VCaP (cell line): ENCODE measurements at regions not wholly inside any gene's neighbourhood (a gene's known extent, or its start where the extent isn't known, plus 50 kb on each side); places are given as distances from the start of the nearest gene placed in this dataset.
"Not testable (repeated sequence)": the region's sequence is repeated elsewhere in the genome, so short reads cannot be mapped to it uniquely, and the experiment has no call there.

Source experiments
- H3K27ac ChIP-seq: fragments of 450-650 bp; 2 replicates; pipeline ENCODE4 v1.5.1; 2017
- CTCF ChIP-seq: fragments of 450-650 bp; conservative IDR thresholded peaks from 2 replicates; pipeline ENCODE4 v1.5.1; 2017; ENCODE audit warnings: mild to moderate bottlenecking, moderate library complexity

DNA sequence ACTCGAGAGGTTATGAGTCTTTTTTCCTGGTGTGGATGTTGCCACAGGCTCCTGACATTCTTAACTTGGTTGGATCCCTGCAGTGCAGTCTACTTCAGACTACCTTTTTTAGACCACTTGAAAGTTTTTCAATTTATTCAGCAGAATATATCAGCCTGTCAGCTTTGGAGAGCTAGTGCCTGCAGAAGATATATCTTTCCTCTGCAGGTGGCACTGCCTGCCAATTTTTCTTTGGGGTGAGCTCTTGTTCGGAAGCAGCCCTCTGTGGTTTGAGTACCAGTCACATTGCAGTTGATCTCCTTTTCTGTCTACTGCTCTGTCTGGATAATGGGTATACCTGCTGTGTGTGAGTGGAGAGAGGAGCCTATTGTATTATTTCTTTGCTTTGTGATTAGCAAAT is 730.4 kb downstream of the PRIM2 start:
- peak; percentile 53 for TF ChIP-seq CTCF

DNA sequence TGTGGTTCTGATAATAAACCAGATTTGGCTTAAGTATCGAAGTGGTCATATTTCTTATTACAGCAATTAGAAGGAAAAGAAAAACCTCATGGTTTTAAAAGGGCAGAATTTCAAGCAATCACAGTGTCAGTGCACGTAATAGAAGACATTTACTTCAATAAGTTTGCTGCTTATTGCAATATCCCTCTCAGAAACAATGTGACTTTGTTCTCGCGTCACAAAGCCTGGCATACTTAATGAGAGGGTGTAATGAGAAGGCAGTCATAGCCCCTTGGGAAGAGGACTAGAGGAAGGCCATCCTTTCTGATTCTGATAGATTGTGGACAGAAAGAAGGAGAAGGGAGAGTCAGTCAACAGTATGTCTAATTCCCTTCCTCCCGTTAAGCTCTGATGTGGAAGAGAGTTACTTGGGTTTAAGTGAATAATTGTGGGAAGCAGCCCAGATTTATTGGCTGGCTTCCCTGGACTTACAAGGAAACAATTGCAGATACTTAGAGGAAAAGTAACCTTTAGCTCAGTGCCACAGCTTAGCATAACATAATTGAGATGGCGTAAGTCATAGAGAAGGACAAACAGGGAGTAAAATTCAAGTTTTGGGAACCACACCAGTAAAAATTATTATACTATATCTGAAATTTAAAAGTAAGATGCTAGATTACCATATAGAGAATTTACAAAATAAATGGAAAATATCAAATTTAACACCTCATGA is 738.2 kb downstream of the PRIM2 start:
- H3K27ac ChIP-seq: not testable (repeated sequence)

More for the DNA sequence above, 730.4 kb downstream of the PRIM2 start:
- H3K27ac ChIP-seq: not testable (repeated sequence)

- not testable (repeated sequence) for H3K27ac ChIP-seq
Observed at GRCh38 chr6:58059701-58060100, 742.3 kb downstream of the PRIM2 start.

DNA sequence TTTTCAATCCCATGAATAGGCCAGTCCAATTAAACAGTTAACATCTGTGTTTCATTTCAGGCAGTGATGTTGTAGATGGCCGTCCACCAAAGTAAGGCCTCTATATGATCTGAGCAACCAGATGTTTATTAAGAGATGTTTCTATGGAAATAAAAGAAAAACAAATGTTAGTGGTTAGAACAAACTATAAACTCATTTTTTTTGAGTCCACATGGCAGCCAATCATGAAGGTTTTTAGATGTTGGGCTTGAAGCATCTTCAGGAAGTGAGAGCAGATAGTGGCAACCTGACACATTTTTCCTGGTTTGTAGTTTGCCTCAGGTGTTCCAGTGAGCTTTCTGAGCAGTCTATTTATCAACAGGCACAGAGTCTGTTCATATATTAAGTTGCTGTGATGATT is 746.1 kb downstream of the PRIM2 start:
- H3K27ac ChIP-seq: not testable (repeated sequence)

DNA sequence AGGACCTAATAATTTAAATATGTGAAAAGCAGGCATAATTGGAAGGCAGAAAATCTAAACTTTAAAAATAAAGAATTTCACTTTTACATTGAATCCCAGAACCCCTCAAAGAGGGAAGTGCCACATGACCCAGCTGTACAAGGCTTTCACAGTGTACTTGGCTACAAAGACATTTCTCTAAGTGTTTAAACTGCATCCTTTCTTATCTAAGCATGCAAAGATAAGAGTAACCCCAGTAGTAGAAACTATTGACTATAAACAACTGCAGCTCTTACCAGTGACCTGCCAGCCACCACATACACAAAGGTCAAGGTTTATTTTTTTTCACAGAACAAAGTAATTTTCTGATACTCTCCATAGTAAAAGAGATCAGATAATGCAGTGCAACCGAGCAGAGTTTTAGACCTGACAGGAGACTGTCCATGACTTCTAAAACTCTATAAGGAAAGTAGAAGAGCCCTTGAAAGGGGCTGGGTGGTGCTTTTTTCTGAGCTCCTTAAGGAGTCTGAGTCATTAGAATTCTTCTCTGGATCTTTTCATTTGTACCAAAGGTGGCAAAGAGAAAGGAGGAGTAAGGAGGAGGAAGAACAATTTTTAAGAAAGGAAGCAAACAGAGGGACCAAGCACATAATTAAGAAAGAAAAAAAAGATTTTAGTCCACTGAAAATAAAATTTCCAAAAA is 750.6 kb downstream of the PRIM2 start:
- H3K27ac ChIP-seq: not testable (repeated sequence)

DNA sequence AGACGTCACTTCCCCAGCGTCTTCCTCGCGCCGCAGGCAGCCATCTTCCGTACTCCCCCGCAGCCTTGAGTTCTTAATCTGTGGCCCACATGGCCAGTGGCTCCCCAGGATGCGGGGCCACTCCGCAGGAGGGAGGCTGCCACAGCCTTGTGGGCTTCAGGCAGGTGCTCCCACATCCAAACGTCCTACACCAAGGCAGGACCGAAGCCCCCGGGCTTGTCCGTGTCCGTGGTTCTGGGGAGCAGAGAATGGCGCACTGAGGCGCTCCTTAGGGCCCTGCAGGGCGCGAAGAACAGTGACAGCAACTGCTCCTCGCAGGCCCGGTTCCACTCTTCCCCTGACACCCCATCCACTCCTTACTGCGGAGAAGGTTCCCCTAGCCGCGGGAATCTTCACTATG is 755.8 kb downstream of the PRIM2 start:
- no peak overlapping the region for H3K27ac ChIP-seq
- TF ChIP-seq CTCF: no peak

GRCh38 chr6:58090067-58090466 is 772.6 kb downstream of the PRIM2 start:
- not testable (repeated sequence) for H3K27ac ChIP-seq

GRCh38 chr6:58097251-58097650 is 779.8 kb downstream of the PRIM2 start:
- not testable (repeated sequence) for H3K27ac ChIP-seq

DNA sequence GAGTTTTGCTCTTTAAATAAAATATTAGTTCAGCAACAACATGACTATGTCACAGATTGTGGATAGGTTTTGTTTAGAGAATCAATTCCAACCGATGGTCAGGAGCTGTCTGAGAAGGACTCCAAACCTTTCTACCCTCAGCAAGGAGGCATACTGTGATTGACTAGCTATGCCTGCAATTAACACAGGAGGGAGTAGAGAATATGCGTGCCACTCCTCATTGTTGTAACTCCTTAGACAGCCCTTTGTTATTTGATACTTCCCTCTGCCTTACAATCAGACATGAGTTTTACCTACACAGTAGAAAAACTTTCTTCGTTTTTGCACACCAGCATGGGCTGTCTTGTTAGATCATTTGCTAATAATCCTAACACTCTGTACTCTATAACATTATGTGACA is 796.5 kb downstream of the PRIM2 start:
- H3K27ac ChIP-seq: peak overlapping the region; percentile 47; the same call in 1 of the 2 replicates
- TF ChIP-seq CTCF: no peak

GRCh38 chr6:58117162-58117561 is 799.7 kb downstream of the PRIM2 start:
- peak overlapping the region; percentile 81 for H3K27ac ChIP-seq

DNA sequence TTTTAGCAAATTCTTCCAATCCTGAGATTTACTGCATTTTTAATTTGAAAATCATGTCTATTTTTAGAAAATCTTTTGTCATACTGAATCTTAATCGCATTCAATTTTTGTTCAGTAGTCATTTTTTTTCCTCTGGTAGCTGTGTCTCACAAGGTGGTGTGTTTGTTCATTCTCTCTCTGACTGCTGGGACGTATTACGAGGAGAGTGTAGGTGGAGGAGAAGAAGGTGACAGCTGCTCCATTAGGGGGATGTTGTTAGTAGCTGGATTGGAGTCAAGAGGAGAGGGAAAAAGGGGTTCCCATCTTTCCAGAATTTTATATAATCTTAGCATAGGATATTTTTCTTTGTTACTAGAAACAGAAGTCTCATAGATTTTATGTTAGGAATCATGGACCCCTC is 804.2 kb downstream of the PRIM2 start:
- H3K27ac ChIP-seq: not testable (repeated sequence)

DNA sequence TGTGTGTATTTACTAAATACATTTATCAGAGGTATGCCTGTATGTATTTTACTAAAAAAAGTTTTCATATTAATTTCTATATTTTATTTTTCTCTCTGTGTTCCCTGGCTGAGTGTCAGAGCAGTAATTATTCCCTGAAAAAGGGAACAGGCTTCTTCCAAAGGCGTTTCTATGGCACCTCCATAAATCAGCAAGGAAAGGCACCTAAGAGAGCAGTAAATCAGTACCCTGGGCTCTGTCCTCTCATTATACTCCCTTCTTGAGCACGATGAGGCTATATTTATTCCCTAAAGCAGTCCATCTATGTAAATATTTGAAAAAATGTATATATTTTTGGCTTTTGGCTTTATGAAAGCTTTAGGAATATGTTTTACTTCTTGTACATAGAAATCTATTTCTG is 806.3 kb downstream of the PRIM2 start:
- not testable (repeated sequence) for H3K27ac ChIP-seq

DNA sequence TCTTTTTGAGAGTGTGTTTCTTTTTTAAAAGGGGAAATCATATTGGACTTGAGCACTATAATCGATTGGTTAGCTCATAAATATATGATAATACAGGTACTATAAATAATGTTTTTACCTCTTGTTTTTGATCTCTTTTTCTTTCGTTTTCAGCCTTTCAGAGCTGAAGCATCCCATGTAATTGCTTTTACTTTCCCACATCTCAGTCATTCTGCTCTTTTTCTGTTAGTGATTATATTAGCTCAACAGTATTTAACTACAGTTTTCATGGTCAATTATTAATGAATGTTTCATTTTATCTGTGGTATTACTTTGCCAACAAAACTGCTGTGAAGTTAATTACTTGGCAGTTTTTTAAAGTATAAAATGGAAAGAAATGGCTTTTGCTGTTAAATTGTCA is 811.1 kb downstream of the PRIM2 start:
- not testable (repeated sequence) for H3K27ac ChIP-seq

- not testable (repeated sequence) for H3K27ac ChIP-seq
Observed at GRCh38 chr6:58129098-58129497, 811.7 kb downstream of the PRIM2 start.

- not testable (repeated sequence) for H3K27ac ChIP-seq
Observed at GRCh38 chr6:58139746-58140145, 822.3 kb downstream of the PRIM2 start.

DNA sequence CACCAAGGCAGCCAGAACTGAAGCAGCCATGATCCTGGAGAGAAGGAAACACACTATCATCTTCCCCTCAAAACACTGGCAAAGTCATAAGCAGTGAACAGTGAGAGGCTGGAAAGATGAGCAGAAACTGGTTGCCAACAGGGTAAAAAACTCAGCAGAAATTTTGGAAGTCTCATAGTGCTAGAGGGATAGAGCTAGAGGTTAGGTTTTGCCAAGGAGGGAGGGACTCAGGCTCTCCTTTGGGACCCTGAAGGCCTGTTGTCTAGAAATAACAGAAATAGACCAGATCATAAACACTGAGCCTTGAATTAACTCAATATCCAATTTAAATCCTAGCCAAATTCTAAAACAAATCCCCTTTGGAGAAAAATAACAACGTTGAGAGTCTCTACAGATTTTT is 853.6 kb downstream of the PRIM2 start:
- H3K27ac ChIP-seq: not testable (repeated sequence)

GRCh38 chr6:58181557-58182065 is 864.2 kb downstream of the PRIM2 start:
- H3K27ac ChIP-seq: not testable (repeated sequence)

DNA sequence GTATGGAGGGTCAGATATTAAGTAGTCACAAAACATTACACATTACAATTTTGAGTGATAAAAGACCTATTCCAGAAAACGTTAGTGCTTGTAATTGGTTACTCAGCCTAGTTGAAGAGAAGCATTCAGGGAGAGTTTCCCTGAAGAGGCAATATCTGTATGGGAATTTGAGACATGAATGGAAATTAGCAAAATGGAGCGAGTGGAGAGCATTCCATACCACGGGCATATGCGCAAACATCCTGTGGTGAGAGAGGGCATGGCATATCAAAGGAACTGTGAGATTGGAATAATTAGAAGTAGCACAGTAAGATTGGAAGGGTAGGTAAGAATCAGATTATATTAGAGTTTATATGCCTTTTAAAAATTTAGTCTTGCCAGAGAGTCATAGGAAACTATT is 867.9 kb downstream of the PRIM2 start:
- not testable (repeated sequence) for H3K27ac ChIP-seq

DNA sequence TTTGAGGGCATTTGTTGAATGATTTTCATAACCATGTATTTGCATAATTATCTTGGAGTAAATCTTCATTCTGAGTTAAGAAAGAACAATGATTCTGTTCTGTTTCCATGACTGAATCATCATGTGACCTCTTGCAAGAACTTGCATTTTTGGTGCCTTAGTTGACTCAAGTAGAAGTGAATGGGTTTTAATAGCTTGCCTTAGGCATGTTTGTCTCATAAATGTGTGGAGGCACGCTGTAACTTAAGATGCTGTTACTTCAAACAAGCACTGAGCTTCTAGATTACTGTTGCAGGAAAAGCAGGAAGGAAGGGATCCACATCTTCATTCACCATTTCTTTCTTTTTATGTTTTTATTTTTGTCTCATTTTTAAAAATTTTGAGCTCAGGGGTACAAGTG is 875.8 kb downstream of the PRIM2 start:
- not testable (repeated sequence) for H3K27ac ChIP-seq
